Caco-2 (cell line): ENCODE measurements at regions not wholly inside any gene's neighbourhood (a gene's known extent, or its start where the extent isn't known, plus 50 kb on each side); places are given as distances from the start of the nearest gene placed in this dataset.

ENCODE experiments used
- BruUV-seq: library from RNA; stranded (reverse); fragments of 400-500 nt; replicated peaks from 2 replicates; lab custom pipeline; 2021; lab: Mats Ljungman, UMichigan
- CTCF ChIA-PET: fragments of 300-600 bp; sonication (Branson Sonifier 250); formaldehyde crosslinking; loops from one replicate; lab custom pipeline; 2022; ENCODE audit warnings: antibody characterized with exemption; lab: Charles Lee
- POLR2A ChIA-PET: fragments of 300-600 bp; sonication (Branson Sonifier 250); formaldehyde crosslinking; loops from one replicate; lab custom pipeline; 2022; ENCODE audit warnings: antibody characterized with exemption; lab: Charles Lee
- DNase-seq, 2 experiments: peaks; one replicate each; pipeline versions ENCODE4 v3.0.0 to v3.0.0-alpha.2; 2020 to 2022
- H3K27me3 ChIP-seq: replicated peaks from 2 replicates; pipeline ENCODE4 v1.6.0; 2011; ENCODE audit warnings: low read length; ENCODE audit not compliant: control insufficient read depth, insufficient read depth
- H3K36me3 ChIP-seq: 2 replicates; pipeline ENCODE4 v1.5.1; 2011; ENCODE audit warnings: low read length; ENCODE audit not compliant: control insufficient read depth, insufficient read depth
- H3K4me1 ChIP-seq: fragments of 250-450 bp; sonication (Bioruptor Pico); 2 replicates; pipeline ENCODE4 v1.5.1; 2020; ENCODE audit warnings: mild to moderate bottlenecking
- H3K4me3 ChIP-seq: 2 replicates; pipeline ENCODE4 v1.5.1; 2011; ENCODE audit warnings: low read depth, mild to moderate bottlenecking, control low read depth, low read length
- H3K9me3 ChIP-seq: fragments of 250-450 bp; sonication (Bioruptor Pico); 2 replicates; pipeline ENCODE4 v1.5.1; 2020; ENCODE audit warnings: mild to moderate bottlenecking, moderate library complexity
- H3K27ac Mint-ChIP-seq: one replicate; pipeline ENCODE4 v1.8.0; 2022; ENCODE audit warnings: mixed read lengths; ENCODE audit not compliant: unreplicated experiment
- H3K27me3 Mint-ChIP-seq: one replicate; pipeline ENCODE4 v1.8.0; 2022; ENCODE audit warnings: mixed read lengths; ENCODE audit not compliant: insufficient read depth, unreplicated experiment
- H3K36me3 Mint-ChIP-seq: one replicate; pipeline ENCODE4 v1.8.0; 2022; ENCODE audit warnings: mild to moderate bottlenecking, mixed read lengths; ENCODE audit not compliant: insufficient read depth, unreplicated experiment
- H3K4me1 Mint-ChIP-seq: one replicate; pipeline ENCODE4 v1.8.0; 2022; ENCODE audit warnings: low read depth, mixed read lengths; ENCODE audit not compliant: unreplicated experiment
- H3K4me3 Mint-ChIP-seq: one replicate; pipeline ENCODE4 v1.8.0; 2022; ENCODE audit warnings: mild to moderate bottlenecking, moderate library complexity, mixed read lengths; ENCODE audit not compliant: unreplicated experiment
- H3K9me3 Mint-ChIP-seq: one replicate; pipeline ENCODE4 v1.8.0; 2022; ENCODE audit warnings: mixed read lengths; ENCODE audit not compliant: unreplicated experiment
- intact Hi-C: fragments of 100-400 bp; cut with micrococcal nuclease; formaldehyde crosslinking; loops from one replicate; pipeline ENCODE4 v1.10.0; 2022; ENCODE audit not compliant: unreplicated experiment
- TF ChIP-seq, protein P1 (sequence below), 2 experiments: fragments of 200-600 bp in 1 of 2; IDR thresholded peaks; 1 replicate in 1 of 2; 2 replicates in 1 of 2; pipeline versions ENCODE4 v1.5.1 to v1.8.0; 2011 to 2022; ENCODE audit warnings: antibody characterized with exemption in 1 of 2, control low read depth in 1 of 2, inconsistent platforms in 1 of 2, low read depth in 1 of 2, low read length in 1 of 2, mild to moderate bottlenecking in 1 of 2, moderate library complexity in 1 of 2; ENCODE audit not compliant: insufficient read depth in 1 of 2, severe bottlenecking in 1 of 2, unreplicated experiment in 1 of 2

DNA sequence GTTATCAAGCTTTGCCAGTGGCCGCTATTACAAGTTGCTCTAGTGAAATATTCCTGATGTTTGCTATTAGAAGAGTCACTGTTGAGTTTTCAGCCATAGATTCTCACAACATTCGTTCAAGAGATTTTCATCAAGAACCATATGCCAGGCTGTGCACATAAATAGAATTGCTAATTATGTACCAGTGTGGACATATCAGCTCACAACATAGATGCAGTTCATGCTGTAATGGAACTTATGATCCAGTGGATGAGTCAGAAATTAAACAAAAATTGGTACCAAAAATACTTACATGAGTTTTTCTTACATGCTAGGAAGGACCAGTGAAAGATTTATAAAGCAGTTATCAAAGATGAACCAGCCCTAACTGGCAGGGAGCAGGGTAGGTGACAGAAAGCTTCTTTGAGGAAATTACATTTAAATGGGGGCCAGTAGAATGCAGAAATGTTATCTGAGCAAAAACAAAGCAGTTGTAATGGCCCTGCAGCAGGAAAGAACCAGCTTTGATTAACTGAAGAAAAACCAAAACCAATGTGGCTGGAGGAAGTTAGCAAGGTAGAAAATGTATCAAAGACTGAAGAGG is 404.2 kb downstream of the DNAH5 start:
- Histone ChIP-seq H3K9me3 (peaks cover 16% of the 10 kb centered on the region), H3K36me3 (no peaks in the 10 kb centered on the region), H3K4me3 (no peak overlapping the region), H3K27me3 (no peaks in the 10 kb centered on the region), H3K4me1 (no peaks in the 10 kb centered on the region)
- Mint-ChIP-seq H3K36me3 (no peaks in the 10 kb centered on the region), H3K27ac (no peak overlapping the region), H3K9me3 (peaks cover 9% of the 10 kb centered on the region), H3K4me3 (no peak overlapping the region), H3K4me1 (no peaks in the 10 kb centered on the region), H3K27me3 (no peaks in the 10 kb centered on the region)
- POLR2A ChIA-PET = no interaction called here
- CTCF ChIA-PET = no interaction called here
- TF ChIP-seq, protein P1, sequence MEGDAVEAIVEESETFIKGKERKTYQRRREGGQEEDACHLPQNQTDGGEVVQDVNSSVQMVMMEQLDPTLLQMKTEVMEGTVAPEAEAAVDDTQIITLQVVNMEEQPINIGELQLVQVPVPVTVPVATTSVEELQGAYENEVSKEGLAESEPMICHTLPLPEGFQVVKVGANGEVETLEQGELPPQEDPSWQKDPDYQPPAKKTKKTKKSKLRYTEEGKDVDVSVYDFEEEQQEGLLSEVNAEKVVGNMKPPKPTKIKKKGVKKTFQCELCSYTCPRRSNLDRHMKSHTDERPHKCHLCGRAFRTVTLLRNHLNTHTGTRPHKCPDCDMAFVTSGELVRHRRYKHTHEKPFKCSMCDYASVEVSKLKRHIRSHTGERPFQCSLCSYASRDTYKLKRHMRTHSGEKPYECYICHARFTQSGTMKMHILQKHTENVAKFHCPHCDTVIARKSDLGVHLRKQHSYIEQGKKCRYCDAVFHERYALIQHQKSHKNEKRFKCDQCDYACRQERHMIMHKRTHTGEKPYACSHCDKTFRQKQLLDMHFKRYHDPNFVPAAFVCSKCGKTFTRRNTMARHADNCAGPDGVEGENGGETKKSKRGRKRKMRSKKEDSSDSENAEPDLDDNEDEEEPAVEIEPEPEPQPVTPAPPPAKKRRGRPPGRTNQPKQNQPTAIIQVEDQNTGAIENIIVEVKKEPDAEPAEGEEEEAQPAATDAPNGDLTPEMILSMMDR (IDR thresholded peaks at IDR 0.05; ENCODE audit: insufficient read depth in 1 of 2, low read depth in 1 of 2, low read length in 1 of 2, severe bottlenecking in 1 of 2, unreplicated experiment in 1 of 2) = no peak
- no TSS peak for BruUV-seq
- DNase-seq = no peak
- intact Hi-C loops = no loop called here

DNA sequence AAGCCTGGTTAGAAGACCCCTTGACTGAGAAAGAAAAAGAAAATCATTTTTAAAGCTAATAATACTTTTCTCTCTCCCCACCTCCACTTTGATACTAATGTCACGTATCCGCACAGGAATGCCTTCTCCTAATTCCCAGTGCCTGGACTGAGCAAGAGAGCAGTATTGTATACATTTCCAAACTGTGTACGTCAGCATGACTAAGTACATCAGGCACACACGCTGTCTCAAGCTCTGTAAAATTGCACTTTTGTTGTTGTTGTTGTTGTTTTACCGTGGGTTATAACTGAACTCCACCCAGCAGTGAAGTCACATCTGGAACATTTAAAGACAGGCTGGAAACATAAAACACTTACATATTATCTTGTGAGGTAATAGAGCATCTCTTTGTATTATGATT is 407.6 kb downstream of the DNAH5 start:
- CTCF ChIA-PET = no interaction called here
- H3K9me3 ChIP-seq = no peaks in the 10 kb centered on the region

DNA sequence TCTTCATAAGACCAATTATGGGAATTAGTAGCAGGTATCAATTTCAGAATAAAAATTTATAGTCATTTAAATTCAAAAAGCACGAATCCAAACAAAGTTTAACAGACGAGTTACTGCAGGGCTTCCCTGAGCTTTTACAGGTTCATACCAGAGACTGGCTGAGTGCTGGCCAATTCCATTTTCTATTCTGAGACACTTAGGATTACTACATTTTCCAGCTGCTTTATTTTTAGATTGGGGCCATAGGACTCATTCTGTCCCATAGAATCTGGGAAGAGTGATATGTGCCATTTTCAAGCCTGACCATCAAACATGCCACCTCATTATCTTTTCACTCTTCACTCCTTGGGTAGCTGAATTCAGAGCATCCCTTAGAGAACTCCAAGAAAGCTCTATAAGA is 410.7 kb downstream of the DNAH5 start:
- no TSS peak for BruUV-seq
- CTCF ChIA-PET = no interaction called here
- no peaks in the 10 kb centered on the region for H3K9me3 ChIP-seq

More for the DNA sequence above, 407.6 kb downstream of the DNAH5 start:
- no peaks in the 10 kb centered on the region for H3K36me3 Mint-ChIP-seq
- DNase-seq = no peak
- intact Hi-C loops = no loop called here
- H3K27me3 Mint-ChIP-seq = no peaks in the 10 kb centered on the region
- Histone ChIP-seq H3K27me3 (no peaks in the 10 kb centered on the region), H3K4me3 (no peak overlapping the region), H3K4me1 (no peaks in the 10 kb centered on the region), H3K36me3 (no peaks in the 10 kb centered on the region)
- no peak overlapping the region for H3K4me3 Mint-ChIP-seq
- H3K27ac Mint-ChIP-seq = no peak overlapping the region
- TF ChIP-seq, protein P1 (IDR thresholded peaks at IDR 0.05; ENCODE audit: insufficient read depth in 1 of 2, low read depth in 1 of 2, low read length in 1 of 2, severe bottlenecking in 1 of 2, unreplicated experiment in 1 of 2) = no peak
- POLR2A ChIA-PET = no interaction called here
- no TSS peak for BruUV-seq
- no peaks in the 10 kb centered on the region for H3K4me1 Mint-ChIP-seq
- H3K9me3 Mint-ChIP-seq = peaks cover 1% of the 10 kb centered on the region

More for the DNA sequence above, 410.7 kb downstream of the DNAH5 start:
- TF ChIP-seq, protein P1 (IDR thresholded peaks at IDR 0.05; ENCODE audit: insufficient read depth in 1 of 2, low read depth in 1 of 2, low read length in 1 of 2, severe bottlenecking in 1 of 2, unreplicated experiment in 1 of 2) = no peak
- Mint-ChIP-seq H3K4me1 (peaks cover 7% of the 10 kb centered on the region), H3K27ac (no peak overlapping the region), H3K27me3 (no peaks in the 10 kb centered on the region), H3K9me3 (no peaks in the 10 kb centered on the region), H3K4me3 (no peak overlapping the region), H3K36me3 (no peaks in the 10 kb centered on the region)
- intact Hi-C loops = no loop called here
- Histone ChIP-seq H3K27me3 (no peaks in the 10 kb centered on the region), H3K36me3 (no peaks in the 10 kb centered on the region), H3K4me3 (no peak overlapping the region), H3K4me1 (no peaks in the 10 kb centered on the region)
- POLR2A ChIA-PET = no interaction called here
- DNase-seq = no peak
